Right atrium auricular region (tissue), 2 donors: ENCODE measurements at regions not wholly inside any gene's neighbourhood (a gene's known extent, or its start where the extent isn't known, plus 50 kb on each side); places are given as distances from the start of the nearest gene placed in this dataset.

ENCODE experiments used
- DNase-seq: peaks from one replicate; pipeline ENCODE4 v3.0.0-alpha.2; 2019; ENCODE audit warnings: low spot score
- H3K27ac ChIP-seq, 2 donors: fragments of 200-600 bp; sonication (generic); 1 replicate in 1 of 2; 2 replicates in 1 of 2; pipeline ENCODE4 v1.5.1; 2016 to 2019
- H3K27me3 ChIP-seq, 2 donors: fragments of 200-600 bp; sonication (generic); one replicate each; pipeline versions ENCODE4 v1.5.1 to v1.6.0; 2017 to 2019
- H3K36me3 ChIP-seq: fragments of 200-600 bp; sonication (generic); one replicate; pipeline ENCODE4 v1.5.1; 2016
- H3K4me1 ChIP-seq, 2 donors: fragments of 200-600 bp; sonication (generic); one replicate each; pipeline versions ENCODE4 v1.5.1 to v1.6.0; 2017 to 2019
- H3K4me3 ChIP-seq, 2 donors: fragments of 200-600 bp; sonication (generic); 1 replicate in 1 of 2; 2 replicates in 1 of 2; pipeline ENCODE4 v1.5.1; 2017 to 2019; ENCODE audit warnings: mild to moderate bottlenecking in 1 of 2, moderate library complexity in 1 of 2
- H3K9me3 ChIP-seq, 2 donors: fragments of 200-600 bp; sonication (generic); one replicate each; pipeline ENCODE4 v1.5.1; 2019
- TF ChIP-seq, protein P1 (sequence below), 2 donors: fragments of 200-600 bp; sonication (generic); IDR thresholded peaks; one replicate each; pipeline ENCODE4 v1.5.1; 2019; ENCODE audit warnings: antibody characterized with exemption in 2 of 2

DNA sequence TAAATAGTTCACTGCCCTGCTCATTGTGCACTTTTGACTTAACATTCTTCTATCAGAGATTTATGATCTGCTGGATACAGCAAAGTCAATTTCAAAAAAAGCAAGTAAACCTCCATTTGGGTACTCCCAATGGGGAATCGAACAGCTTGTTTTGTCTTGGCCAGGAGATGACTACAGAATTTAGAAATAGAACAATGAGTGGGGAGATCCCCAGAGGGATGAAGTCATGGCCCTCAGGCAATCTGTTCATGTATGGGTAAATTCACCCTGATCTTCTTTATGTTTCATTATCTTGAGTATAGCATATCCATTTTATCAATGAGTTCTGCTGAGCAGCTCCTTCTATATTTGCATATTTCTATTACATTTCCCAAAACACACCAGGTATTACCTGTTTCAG, 1681.9 kb downstream of the HACE1 start:
- H3K4me1 ChIP-seq = no peaks in the 10 kb centered on the region
- H3K36me3 ChIP-seq = no peaks in the 10 kb centered on the region
- H3K27me3 ChIP-seq = no peaks in the 10 kb centered on the region
- TF ChIP-seq, protein P1, sequence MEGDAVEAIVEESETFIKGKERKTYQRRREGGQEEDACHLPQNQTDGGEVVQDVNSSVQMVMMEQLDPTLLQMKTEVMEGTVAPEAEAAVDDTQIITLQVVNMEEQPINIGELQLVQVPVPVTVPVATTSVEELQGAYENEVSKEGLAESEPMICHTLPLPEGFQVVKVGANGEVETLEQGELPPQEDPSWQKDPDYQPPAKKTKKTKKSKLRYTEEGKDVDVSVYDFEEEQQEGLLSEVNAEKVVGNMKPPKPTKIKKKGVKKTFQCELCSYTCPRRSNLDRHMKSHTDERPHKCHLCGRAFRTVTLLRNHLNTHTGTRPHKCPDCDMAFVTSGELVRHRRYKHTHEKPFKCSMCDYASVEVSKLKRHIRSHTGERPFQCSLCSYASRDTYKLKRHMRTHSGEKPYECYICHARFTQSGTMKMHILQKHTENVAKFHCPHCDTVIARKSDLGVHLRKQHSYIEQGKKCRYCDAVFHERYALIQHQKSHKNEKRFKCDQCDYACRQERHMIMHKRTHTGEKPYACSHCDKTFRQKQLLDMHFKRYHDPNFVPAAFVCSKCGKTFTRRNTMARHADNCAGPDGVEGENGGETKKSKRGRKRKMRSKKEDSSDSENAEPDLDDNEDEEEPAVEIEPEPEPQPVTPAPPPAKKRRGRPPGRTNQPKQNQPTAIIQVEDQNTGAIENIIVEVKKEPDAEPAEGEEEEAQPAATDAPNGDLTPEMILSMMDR (IDR thresholded peaks at IDR 0.05) = no peak
- H3K27ac ChIP-seq = no peak overlapping the region
- no peak overlapping the region for H3K4me3 ChIP-seq
- no peaks in the 10 kb centered on the region for H3K9me3 ChIP-seq
- DNase-seq = no peak

DNA sequence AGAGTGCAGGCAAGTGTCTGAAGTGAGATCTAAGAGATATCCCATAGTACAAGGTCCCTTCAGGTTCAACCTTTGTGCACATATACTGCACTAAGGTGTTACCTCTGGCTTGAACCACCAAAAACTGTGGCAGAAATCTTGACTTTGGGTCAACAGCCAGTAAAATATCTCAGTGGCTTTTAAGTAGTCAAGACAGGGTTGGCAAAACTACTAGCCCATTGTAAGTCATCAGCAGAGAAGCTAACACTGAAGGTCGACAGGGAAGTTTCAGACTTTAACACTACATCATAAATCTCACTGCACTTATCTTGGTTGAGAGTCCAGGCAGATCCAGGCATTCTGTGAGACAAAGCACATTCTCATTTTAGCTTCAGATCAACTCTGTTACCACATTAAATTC, 1684.7 kb downstream of the HACE1 start:
- no peak overlapping the region for H3K4me3 ChIP-seq
- H3K9me3 ChIP-seq = no peaks in the 10 kb centered on the region
- no peaks in the 10 kb centered on the region for H3K36me3 ChIP-seq
- TF ChIP-seq, protein P1 (IDR thresholded peaks at IDR 0.05) = no peak
- no peak for DNase-seq
- no peaks in the 10 kb centered on the region for H3K27me3 ChIP-seq
- no peak overlapping the region for H3K27ac ChIP-seq
- no peaks in the 10 kb centered on the region for H3K4me1 ChIP-seq

GRCh38 chr6:103167345-103168071, 1692.2 kb downstream of the HACE1 start:
- no peak overlapping the region for H3K27ac ChIP-seq
- H3K4me1 ChIP-seq = no peaks in the 10 kb centered on the region
- H3K4me3 ChIP-seq = no peak overlapping the region
- TF ChIP-seq, protein P1 (IDR thresholded peaks at IDR 0.05) = no peak
- DNase-seq = no peak
- no peaks in the 10 kb centered on the region for H3K27me3 ChIP-seq
- H3K9me3 ChIP-seq = no peaks in the 10 kb centered on the region
- no peaks in the 10 kb centered on the region for H3K36me3 ChIP-seq

- no peaks in the 10 kb centered on the region for H3K4me1 ChIP-seq
- no peaks in the 10 kb centered on the region for H3K27me3 ChIP-seq
- H3K27ac ChIP-seq = no peak overlapping the region
- H3K4me3 ChIP-seq = no peak overlapping the region
- H3K9me3 ChIP-seq = no peaks in the 10 kb centered on the region
- H3K36me3 ChIP-seq = no peaks in the 10 kb centered on the region
- TF ChIP-seq, protein P1 (IDR thresholded peaks at IDR 0.05) = no peak
- DNase-seq = no peak
These were observed 1704.7 kb downstream of the HACE1 start for GRCh38 chr6:103154779-103155572.

- Histone ChIP-seq H3K36me3 (no peaks in the 10 kb centered on the region), H3K4me1 (no peaks in the 10 kb centered on the region), H3K4me3 (no peak overlapping the region), H3K9me3 (no peaks in the 10 kb centered on the region), H3K27me3 (no peaks in the 10 kb centered on the region), H3K27ac (peak overlapping the region in 1 of 2 donors; percentile 5)
- DNase-seq = no peak
- TF ChIP-seq, protein P1 (IDR thresholded peaks at IDR 0.05) = no peak
These were observed 1706.7 kb downstream of the HACE1 start for GRCh38 chr6:103153016-103153415.
